Fibroblast of skin of left biceps (primary cell): ENCODE measurements at regions not wholly inside any gene's neighbourhood (a gene's known extent, or its start where the extent isn't known, plus 50 kb on each side); places are given as distances from the start of the nearest gene placed in this dataset.
"Not testable (repeated sequence)": the region's sequence is repeated elsewhere in the genome, so short reads cannot be mapped to it uniquely, and the experiment has no call there.

Experiments used
- DNase-seq, 2 experiments: peaks; one replicate each; pipeline ENCODE4 v3.0.0-alpha.2; 2013; ENCODE audit warnings: low read depth in 2 of 2

DNA sequence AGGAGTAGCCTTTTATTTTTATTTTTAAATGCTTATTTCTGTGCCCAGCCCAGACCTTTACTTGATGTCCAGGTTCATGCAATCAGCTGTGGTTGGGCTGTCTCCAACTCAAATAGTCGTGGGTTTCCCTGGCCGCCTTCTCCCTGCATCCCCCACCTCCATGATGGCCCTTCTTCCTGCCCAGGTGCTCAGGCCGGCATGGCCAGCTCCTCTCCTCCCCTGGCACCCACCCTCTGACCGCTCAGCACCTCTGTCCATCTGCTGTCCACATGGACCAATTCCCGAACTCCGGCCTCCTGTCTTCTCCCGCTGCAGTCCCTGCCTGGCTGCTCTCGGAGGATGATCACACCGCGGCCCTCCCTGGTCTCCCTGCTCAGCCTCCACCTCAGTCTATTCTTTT is 81.2 kb upstream of the SULF2 start:
- no peak for DNase-seq

DNA sequence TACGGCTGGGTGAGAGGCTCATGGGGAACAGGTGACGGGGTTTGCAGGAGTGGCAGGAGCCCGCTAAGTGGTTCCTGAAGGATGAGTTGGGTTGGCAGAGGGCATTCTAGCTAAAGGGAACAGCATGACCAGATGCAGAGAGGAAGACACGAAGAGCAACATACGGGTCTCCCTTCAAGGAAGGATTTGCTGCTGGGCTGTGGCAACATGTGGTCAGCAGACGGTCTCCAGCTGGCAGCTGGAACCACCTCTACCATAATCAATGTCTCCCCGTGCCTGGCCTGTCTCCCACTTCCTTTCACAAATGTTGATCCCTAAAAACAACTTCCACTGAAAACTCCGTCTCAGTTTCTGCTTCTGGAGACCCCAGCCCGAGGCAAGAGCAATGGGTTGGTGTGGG is 80.6 kb upstream of the SULF2 start:
- DNase-seq: no peak

DNA sequence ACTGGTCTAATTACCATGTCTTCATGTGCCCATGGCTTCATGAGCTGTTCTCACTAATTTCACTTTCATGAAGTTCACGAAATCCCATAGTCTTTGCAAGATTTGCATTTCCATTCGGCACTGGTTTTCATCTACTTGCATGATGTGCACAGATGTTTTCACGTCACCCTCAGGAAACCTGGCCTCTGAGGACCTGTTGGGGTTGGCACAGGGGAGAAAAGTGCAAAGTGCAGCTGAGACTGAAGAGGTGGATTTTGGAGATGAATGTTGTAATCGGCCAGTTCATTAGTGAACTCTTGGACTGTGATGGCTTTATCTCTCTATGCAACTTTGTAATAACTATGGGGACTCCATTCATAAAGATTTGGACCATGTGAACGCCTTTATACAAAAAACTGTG is 80.2 kb upstream of the SULF2 start:
- no peak for DNase-seq

DNA sequence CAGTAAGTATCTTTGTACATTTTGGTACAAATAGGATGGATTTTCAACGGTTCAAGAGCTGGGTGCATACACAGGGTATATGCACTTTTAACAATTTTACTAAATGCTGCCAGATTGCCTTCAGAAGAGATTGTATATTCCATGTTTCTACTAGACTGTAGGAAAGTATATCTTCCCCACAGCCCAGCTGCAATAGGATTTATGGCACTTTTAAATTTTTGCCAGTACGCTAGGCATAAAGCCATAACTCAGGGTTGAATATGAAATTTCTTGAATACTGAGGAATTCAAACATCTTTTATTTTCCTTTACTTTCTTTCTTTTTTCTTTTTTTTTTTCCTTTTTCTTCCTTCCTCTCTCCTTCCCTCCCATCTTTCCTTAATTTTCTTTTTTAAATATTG is 78.7 kb upstream of the SULF2 start:
- no peak for DNase-seq

DNA sequence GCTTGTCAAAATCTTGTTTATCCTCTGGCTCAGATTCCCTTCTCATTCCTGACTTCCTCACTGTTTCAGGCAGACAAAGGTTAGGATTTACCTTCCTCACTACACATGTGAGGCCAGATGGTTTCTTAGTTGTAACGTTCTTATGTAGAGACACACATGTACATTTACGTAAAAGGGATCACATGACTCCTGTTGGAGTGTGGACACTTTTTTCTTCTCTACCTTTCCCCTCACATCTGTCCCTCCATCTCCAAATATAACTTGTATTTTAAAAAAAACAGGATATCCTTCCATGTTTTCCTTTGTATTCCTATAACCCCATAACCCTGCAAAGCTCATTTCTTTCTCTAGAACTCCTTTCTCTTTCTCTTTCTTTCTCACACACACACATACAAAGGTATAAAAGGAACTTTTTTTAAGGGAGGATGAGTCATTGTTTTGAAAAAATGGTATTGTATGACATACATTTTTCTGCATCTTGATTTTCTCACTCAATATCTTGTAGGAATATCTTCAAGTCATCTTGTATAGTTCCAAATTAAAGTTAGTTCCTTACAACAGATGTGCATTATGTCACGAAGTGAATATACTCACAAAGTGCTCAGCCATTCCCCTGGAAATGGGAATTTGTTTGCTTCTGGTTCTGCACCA is 78.2 kb upstream of the SULF2 start:
- no peak for DNase-seq

DNA sequence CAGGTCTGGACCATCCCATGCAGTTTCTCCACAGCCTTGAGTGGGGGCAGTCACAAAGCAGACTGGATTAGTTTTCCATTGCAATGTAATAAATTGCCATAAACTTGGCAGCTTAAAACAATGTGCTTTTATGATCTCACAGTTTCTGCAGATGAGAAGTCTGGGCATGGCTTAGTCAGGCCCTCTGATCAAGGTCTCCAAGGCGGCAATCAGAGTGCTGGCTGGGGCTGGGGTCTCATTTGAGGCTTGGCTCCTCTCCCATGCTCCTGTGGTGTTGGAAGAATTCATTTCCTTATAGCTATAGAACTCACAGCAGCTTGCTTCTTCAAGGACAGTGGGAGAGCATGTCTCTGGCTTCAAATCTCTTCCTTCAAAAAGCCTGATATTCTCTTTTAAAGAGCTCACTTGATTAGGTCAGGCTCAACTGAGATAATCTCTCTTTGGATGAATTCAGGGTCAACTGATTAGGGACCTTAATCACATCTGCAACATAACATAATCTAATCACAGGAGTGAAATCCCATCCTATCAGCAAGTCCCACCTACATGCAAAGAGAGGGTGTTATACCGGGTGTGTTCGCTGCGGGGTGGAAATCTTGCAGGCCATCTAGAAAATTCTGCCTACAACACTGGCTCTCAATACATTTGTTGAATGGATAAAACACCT is 77.4 kb upstream of the SULF2 start:
- no peak for DNase-seq

DNA sequence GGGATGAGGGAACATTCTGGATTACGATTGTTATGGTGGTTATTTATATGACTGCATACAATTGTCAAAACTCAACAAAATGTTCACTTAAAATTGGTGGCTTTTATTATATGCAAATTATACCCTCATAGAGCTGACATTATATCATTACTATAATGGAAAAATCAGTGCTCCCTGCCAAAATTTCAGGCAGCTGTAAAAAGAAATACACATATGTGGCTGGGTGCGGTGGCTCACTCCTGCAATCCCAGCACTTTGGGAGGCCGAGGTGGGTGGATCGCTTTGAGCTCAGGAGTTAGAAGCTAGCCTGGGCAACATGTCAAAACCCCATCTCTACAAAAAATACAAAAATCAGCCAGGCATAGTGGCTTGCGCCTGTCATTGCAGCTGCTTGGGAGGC is 75.8 kb upstream of the SULF2 start:
- DNase-seq: no peak

DNA sequence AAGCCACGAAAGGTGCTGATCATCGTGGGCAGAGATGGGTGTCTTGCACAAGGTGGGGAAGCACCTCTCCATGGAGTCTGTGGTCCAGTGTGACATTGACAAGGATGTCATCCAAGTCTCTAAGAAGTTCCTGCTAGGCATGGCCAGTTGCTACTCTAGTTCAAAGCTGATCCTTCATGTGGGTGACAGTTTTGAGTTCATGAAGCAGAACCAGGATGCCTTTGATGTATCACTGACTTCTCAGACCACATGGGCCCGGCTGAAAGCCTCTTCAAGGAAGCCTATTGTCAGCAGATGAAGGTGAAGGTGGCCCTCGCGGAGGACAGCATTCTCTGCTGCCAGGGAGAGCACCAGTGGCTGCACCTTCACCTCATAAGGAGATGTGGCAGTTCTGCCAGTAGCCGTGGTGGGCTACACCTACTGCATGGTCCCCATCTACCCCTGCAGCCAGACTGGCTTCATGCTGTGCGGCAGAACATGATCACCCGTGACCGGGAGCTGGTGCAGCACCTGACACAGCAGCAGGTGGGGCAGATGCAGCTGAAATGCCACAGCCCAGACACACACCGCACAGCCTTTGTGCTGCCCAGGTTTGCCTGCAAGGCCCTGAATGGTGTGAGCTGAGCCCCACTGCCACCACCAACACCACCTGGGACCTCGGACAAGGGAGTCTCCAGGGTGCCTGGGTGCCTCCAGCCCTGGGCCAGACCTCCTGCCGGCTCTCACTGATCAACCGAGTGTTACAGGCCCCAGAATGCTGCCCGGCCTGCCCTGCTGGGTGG is 75.0 kb upstream of the SULF2 start:
- DNase-seq: no peak

DNA sequence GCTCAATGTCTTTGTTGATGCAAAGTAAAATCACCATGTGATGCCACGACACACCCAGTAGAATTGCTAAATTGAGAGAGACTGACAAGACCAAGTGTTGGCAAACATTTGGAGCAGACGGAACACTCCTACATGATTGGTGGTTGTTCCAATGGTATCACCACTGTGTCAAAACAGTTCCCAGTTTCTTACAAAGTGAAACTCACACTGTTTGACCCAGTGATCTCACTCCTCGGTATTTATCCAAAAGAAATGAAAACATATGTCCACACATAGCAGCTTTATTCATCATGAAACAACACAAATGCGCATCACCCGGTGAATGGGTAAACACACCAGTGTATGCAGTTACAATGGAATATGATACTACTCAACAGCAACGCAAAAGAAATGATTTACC is 74.0 kb upstream of the SULF2 start:
- peak in 1 of 2 experiments; percentile 25 for DNase-seq

DNA sequence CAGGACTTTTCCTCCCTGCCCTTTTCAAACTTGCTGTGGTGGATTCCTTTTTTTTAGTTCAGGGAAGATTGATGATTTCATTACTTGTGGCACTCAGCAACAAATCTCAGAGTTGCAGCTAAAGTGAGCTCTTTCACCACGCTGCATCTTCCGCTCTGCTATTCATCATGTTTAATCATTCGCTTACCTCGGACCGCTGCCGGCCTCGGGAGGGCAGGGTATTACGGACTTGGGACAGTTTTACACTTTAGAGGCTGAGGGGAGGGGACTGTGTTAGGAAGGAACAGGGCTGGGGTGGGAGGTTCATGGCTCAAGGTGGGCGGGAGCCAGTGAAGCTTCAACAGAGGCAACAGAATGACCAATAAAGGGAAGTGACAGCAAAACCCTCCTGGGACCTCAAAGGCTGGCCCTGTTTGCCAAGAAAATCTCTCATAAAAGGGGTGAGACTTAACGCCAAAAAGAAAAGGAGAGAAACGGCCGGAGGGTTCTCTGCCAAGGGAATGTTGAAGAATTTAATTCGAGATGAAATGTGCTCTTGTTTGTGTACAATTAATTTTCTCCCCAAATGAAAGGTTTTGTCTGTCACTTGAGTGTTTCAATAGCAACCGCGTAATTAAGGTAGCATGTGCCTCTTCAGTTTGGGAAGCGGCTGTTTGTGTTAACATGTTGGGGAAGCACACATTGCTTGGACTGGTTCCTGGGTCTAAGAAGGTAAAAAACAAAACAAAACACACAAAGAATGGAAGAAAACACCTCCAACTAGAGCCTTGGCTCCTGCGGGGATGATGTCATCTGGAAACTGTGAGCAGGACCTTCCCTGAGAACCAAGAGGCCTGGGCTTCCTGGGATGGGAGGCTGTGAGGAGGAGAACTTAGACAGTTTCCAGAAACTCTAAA is 72.5 kb upstream of the SULF2 start:
- no peak for DNase-seq

DNA sequence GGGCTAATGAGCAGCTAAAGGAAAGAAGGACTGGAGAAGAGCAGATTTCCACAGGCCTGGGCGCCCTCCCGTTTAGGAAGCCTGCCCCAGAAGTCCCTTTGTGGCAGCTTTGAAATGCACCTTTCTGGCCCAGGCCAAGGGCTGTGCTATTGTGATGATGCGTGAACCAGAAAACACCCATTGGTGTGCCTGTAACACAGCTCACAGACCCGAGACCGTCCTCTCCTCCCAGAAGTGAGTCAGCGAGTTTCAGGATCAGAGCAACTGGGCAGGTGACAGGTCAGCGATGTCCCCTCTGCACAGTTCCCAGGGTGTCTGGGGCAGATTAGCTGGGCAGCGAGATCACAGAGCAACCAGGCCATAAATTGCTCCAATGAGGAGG is 71.9 kb upstream of the SULF2 start:
- DNase-seq: no peak

DNA sequence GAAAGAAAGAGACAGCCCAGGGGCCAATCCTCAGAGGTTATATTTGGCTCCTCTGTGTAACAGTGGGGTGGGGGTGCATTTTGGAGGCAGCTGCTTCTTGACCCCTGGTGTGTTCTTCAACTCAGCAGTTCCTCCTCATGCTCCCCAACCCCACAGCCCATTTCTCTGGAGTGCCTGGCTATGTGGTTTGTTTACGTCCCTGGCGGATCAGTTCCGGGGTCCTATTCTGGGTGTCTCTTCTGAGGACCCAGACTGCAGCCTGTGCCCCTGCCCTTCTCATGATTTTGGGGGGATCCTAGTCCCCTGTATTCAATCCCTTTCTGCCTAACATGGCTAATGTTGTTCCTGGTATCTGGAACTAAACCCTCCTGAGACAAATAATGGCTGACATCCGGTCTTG is 70.5 kb upstream of the SULF2 start:
- DNase-seq: no peak

DNA sequence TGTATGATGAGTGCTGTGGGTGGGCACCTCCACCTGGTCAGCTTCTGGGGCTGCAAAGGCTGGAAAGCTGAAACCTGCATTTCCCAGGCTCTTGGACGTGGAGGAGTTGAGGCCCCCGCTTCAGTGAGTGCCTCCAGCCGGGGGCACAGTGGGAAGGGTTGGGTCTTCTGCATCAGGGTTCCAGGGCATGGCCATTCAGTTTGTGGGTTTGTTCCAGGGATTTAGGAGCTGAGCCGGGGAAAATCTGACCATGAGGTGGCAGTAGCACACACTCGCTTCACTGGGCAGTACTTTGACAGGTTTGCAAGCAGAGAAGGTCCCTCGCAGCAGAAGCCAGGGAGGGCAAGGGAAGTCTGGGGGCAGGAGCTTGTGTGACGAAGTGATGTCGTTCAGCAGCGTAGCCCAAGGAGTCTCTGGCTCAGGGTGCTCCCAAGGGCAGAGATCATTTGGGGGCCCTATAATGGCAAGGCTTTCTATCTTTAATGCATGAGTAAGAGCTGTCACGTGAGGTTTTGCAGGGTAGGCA is 69.5 kb upstream of the SULF2 start:
- DNase-seq: no peak

DNA sequence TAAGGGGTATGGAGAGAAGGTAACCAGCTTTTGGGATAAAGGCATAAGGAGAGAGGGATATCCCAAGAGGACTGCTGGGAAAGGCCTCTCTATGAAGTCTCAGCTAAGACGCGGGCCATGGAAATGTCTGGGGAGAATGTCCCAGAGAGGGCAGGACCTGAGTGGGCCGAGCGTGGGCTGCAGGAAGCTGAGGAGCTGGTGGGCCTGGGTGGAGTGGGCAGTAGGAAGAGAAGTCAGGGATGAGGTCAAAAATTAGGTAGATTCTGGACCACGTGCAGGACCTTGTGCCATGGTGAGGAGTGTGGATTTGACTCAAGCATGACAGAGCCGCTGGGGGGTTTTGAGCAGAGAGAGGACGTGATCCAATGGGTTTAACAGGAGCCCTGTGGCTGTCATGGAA is 66.5 kb upstream of the SULF2 start:
- DNase-seq: no peak

DNA sequence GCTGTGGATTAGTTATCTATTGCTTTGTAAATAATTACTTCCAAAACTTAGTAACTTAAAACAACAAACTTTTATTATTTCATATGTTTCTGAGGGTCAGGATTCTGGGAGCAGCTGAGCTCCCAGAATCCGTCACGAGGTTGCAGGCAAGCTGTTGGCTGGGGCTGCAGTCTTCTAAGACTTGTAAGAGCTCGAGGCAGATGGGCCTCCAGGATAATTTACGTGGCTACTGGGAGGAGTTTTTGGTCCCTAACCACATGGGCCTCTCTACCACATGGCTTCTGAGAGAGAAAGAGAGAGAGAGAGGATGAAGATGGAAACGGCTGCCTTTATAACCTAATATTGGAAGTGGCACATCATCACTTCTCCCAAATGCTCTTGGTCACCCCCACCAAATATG is 64.9 kb upstream of the SULF2 start:
- no peak for DNase-seq

DNA sequence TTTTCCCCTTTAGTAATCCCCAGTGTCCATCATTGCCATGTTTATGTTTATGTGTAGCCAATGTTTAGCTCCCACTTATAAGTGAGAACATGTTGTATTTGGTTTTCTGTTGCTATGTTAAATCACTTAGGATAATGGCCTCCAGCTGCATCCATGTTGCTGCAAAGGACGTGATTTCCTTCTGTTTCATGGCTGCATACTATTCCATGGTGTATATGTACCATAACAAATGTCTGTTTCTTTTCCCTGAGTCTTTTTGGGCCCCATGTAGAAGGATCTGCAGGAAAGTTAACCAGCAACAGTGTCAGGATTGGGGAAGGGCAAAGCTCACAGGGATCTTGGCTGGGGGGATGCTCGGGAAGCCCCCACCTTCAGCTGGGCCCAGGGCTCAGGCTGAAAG is 64.3 kb upstream of the SULF2 start:
- no peak for DNase-seq

DNA sequence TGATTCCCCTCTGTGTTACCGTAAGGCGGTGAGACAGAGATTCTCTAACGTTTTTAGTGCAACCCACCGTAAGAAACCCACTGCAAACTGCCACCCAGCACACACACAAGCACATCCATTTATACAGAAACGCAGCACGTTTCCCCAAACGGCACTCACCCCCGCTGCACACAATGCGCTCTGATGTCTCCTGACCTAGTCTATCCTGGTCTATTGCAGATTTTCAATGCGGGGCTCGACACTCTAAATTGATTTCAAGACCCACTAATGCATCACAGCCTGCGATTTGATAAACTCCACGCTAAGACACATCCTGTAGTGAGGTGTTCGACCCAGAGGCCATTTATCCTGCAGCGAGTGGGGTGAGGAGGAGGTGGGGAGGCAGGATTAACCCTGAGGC is 63.7 kb upstream of the SULF2 start:
- DNase-seq: no peak

DNA sequence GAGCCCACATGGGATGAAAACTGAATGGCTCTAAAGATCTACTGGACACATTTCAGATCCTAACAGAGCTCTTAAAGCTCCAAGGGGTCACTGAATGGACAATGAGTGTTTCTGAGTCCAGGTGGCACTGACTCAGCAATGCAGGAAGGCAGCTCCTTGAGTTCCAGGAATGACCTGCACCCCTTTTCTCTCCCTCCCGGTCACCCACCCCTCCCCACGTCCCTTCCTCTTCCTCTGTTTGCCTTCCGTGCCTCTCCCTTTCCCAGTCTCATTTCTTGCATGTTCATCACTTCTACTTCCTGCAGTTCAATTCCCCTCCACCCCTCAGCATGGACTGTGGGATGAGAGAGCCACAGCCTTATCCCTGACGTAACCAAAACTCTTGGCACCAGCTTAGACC is 63.3 kb upstream of the SULF2 start:
- not testable (repeated sequence) for DNase-seq

DNA sequence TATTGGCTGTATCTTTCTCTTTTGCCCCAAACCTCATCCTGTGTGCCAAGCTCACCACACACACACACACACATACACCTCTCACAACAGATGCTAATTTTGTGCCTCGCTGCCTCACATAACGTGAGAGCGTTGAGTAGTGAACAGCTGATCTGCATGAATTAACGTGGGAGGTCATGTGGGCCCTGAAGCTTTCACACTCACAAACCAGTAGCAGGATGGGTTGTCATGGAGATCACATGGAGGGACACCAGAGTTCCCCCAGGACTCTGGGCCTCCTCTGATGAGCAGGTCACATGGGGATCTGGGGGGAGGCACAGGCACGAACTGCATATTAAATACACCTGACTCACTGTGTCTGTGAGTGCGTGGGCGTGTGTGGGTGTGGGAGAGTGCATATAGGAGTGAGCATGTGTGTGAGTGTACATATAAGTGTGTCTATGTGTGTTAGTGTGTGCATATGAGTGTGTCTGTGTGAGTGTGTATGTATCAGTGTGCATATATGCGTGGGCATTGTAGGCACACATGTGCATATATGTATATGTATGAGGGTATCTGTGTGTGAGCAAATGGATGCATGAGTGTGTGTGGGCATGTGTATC is 62.7 kb upstream of the SULF2 start:
- no peak for DNase-seq

DNA sequence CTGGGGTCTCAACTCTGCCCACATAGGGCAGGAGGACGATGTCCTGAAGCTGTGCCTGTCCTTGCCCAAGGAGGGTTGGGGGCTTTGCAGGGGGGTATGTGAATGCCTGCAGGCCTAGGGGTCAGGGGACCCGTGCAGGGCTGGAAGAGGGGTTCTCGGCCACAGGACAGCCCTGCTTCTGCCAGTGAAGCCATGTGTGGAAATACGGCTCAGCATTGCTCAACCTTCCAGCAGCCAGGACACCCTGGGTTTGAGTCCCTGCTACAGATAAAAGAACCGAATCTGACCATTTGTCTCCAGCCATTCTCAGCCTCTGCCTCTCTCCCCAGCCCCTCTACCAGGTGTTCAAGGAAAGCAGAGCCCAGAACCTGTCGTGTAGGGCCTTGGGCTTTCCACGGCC is 61.9 kb upstream of the SULF2 start:
- not testable (repeated sequence) for DNase-seq

DNA sequence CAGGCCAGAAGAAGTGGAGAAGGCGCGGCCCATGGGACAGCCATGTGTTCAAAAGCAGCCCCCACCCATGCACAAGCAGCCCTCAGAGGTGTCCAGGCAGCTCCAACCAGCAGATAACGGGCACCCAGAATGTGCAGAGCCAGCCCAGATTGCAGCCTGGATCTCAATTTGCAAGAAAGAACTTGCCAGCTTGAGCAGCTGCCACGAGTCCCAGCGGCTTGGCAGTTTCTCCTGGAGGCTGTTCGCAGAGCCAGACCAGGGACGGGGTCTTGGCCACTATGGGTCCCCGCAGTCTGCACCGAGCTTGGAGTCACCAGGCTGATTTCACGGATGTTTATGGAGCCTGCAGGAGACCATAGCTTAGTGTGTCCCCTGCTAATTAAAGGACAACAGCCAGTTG is 61.4 kb upstream of the SULF2 start:
- not testable (repeated sequence) for DNase-seq
